GM12878 (cell line): ENCODE measurements at regions not wholly inside any gene's neighbourhood (a gene's known extent, or its start where the extent isn't known, plus 50 kb on each side); places are given as distances from the start of the nearest gene placed in this dataset.

ENCODE experiments used
- ATAC-seq: fragments of 200-7000 bp; cut with Tn5 transposase; 3 replicates; pipeline ENCODE4 v1.9.1; 2020; ENCODE audit warnings: mild to moderate bottlenecking, moderate library complexity
- BruUV-seq: library from RNA; stranded (reverse); fragments of 400-500 nt; replicated peaks from 2 replicates; lab custom pipeline; 2021; lab: Mats Ljungman, UMichigan
- CTCF ChIA-PET: fragments of 300-600 bp; sonication (Branson Sonifier 250); formaldehyde crosslinking; extraction: SDS; loops from one replicate; lab custom pipeline; 2021; ENCODE audit warnings: inconsistent platforms; lab: Yijun Ruan, JAX
- POLR2A ChIA-PET: fragments of 350-600 bp; formaldehyde crosslinking; extraction: SDS; loops from one replicate; lab custom pipeline; 2021; ENCODE audit warnings: inconsistent platforms; lab: Charles Lee
- RAD21 ChIA-PET: fragments of 300-600 bp; sonication (Branson Sonifier 250); formaldehyde crosslinking; loops from one replicate; lab custom pipeline; 2023; ENCODE audit warnings: antibody characterized with exemption; ENCODE audit not compliant: unreplicated experiment; lab: Charles Lee
- SMC1A ChIA-PET: fragments of 300-600 bp; sonication (Branson Sonifier 250); formaldehyde crosslinking; loops from one replicate; lab custom pipeline; 2023; ENCODE audit not compliant: unreplicated experiment, uncharacterized antibody; lab: Charles Lee
- DNase-seq: peaks from one replicate; pipeline ENCODE4 v3.0.0-alpha.2; 2011; ENCODE audit warnings: low read depth, low spot score
- FAIRE-seq: peaks from 3 replicates; lab custom pipeline; 2011; peaks lifted over from hg19 to GRCh38; lab: Jason Lieb, UNC
- H2AFZ ChIP-seq: 2 replicates; pipeline ENCODE4 v1.6.0; 2011; ENCODE audit warnings: low read depth, low read length, control low read depth; ENCODE audit not compliant: control insufficient read depth
- H3K27ac ChIP-seq: 2 replicates; pipeline ENCODE4 v1.5.1; 2011; ENCODE audit warnings: control low read depth; ENCODE audit not compliant: control insufficient read depth, insufficient read depth
- H3K27me3 ChIP-seq, 2 experiments: replicated peaks in 1 of 2; 2 replicates each; pipeline versions ENCODE4 v1.6.0 to v1.6.1; 2011; ENCODE audit warnings: low read length in 1 of 2; ENCODE audit not compliant: control insufficient read depth in 2 of 2, insufficient read depth in 2 of 2
- H3K36me3 ChIP-seq, 2 experiments: 2 replicates each; pipeline ENCODE4 v1.5.1; 2011; ENCODE audit warnings: low read length in 1 of 2; ENCODE audit not compliant: control insufficient read depth in 2 of 2, insufficient read depth in 2 of 2
- H3K4me1 ChIP-seq: 2 replicates; pipeline ENCODE4 v1.6.1; 2011; ENCODE audit warnings: mild to moderate bottlenecking, low read length, moderate library complexity, mixed read lengths; ENCODE audit not compliant: control insufficient read depth, insufficient read depth
- H3K4me2 ChIP-seq: 2 replicates; pipeline ENCODE4 v1.6.0; 2011; ENCODE audit warnings: control low read depth; ENCODE audit not compliant: control insufficient read depth, insufficient read depth
- H3K4me3 ChIP-seq: fragments of 200-600 bp; sonication (generic); 2 replicates; pipeline ENCODE4 v1.5.1; 2016
- H3K79me2 ChIP-seq: 2 replicates; pipeline ENCODE4 v1.6.0; 2011; ENCODE audit warnings: low read length; ENCODE audit not compliant: control insufficient read depth, insufficient read depth
- H3K9ac ChIP-seq: 2 replicates; pipeline ENCODE4 v1.8.0; 2011; ENCODE audit warnings: low read length, control low read depth, mixed read lengths; ENCODE audit not compliant: control insufficient read depth, insufficient read depth
- H3K9me3 ChIP-seq: replicated peaks from 3 replicates; pipeline ENCODE4 v1.5.1; 2011; ENCODE audit warnings: mild to moderate bottlenecking, low read length; ENCODE audit not compliant: control insufficient read depth, insufficient read depth
- H4K20me1 ChIP-seq: 2 replicates; pipeline ENCODE4 v1.6.0; 2011; ENCODE audit not compliant: control insufficient read depth, insufficient read depth
- EGR1 ChIP-seq, 2 experiments: IDR thresholded peaks; 1 replicate in 1 of 2; 2 replicates in 1 of 2; pipeline ENCODE4 v1.6.1; 2011 to 2012; ENCODE audit warnings: low read depth in 2 of 2, low read length in 2 of 2, borderline replicate concordance in 1 of 2, mild to moderate bottlenecking in 1 of 2, moderate library complexity in 1 of 2
- in situ Hi-C: fragments of 300-500 bp; cut with MboI; formaldehyde crosslinking; loops from 9 replicates; pipeline ENCODE4 v1.14.3; 2018; ENCODE audit warnings: mixed read lengths
- intact Hi-C: fragments of 100-400 bp; cut with micrococcal nuclease; formaldehyde crosslinking; loops from one replicate; pipeline ENCODE4 v1.14.2; 2022; ENCODE audit not compliant: unreplicated experiment
- TF ChIP-seq, protein P1 (sequence below): fragments of 450-650 bp; IDR thresholded peaks from 2 replicates; pipeline ENCODE4 v1.6.1; 2017; ENCODE audit warnings: mild to moderate bottlenecking
- TF ChIP-seq, protein P2 (sequence below): fragments of 450-650 bp; IDR thresholded peaks from 2 replicates; pipeline ENCODE4 v1.6.1; 2018; ENCODE audit warnings: borderline replicate concordance, mild to moderate bottlenecking; ENCODE audit not compliant: partially characterized antibody

DNA sequence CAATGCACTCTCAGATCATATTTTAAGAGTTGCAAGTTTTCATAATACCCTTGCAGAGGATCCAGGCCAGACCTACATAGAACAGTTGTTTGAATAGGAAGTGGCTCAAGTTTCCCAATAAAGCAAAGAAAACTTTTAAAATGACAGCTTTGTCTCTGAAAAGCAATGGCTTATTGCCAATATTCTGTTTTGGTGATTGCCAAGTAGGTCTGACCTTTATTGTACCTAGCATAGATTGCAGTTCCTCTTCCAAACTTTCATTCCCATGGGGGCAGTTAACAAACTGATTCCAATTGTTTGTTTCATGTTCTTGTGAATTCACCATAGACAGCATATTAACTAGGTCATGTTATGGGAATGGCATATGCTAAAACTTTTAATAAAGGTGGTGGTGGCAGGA lies 664.6 kb upstream of the CA10 start:
- CTCF ChIA-PET = no interaction called here
- ATAC-seq = no peak
- H3K4me2 ChIP-seq = no peak overlapping the region
- RAD21 ChIA-PET = no interaction called here
- no peak for DNase-seq
- H3K9me3 ChIP-seq = no peaks in the 10 kb centered on the region
- POLR2A ChIA-PET = no interaction called here
- no peaks in the 10 kb centered on the region for H3K27me3 ChIP-seq
- intact Hi-C loops (no loop called here), in situ Hi-C loops (no loop called here)
- no peak overlapping the region for H3K9ac ChIP-seq
- no peak for FAIRE-seq
- SMC1A ChIA-PET = no interaction called here
- H3K4me3 ChIP-seq = no peak overlapping the region
- H3K79me2 ChIP-seq = no peaks in the 10 kb centered on the region
- H3K4me1 ChIP-seq = no peaks in the 10 kb centered on the region
- TF ChIP-seq, protein P1, sequence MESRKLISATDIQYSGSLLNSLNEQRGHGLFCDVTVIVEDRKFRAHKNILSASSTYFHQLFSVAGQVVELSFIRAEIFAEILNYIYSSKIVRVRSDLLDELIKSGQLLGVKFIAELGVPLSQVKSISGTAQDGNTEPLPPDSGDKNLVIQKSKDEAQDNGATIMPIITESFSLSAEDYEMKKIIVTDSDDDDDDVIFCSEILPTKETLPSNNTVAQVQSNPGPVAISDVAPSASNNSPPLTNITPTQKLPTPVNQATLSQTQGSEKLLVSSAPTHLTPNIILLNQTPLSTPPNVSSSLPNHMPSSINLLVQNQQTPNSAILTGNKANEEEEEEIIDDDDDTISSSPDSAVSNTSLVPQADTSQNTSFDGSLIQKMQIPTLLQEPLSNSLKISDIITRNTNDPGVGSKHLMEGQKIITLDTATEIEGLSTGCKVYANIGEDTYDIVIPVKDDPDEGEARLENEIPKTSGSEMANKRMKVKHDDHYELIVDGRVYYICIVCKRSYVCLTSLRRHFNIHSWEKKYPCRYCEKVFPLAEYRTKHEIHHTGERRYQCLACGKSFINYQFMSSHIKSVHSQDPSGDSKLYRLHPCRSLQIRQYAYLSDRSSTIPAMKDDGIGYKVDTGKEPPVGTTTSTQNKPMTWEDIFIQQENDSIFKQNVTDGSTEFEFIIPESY = no peak
- TF ChIP-seq EGR1 (IDR thresholded peaks at IDR 0.05; ENCODE audit: borderline replicate concordance in 1 of 2, low read depth in 2 of 2, low read length in 2 of 2) = no peak
- TF ChIP-seq, protein P2, sequence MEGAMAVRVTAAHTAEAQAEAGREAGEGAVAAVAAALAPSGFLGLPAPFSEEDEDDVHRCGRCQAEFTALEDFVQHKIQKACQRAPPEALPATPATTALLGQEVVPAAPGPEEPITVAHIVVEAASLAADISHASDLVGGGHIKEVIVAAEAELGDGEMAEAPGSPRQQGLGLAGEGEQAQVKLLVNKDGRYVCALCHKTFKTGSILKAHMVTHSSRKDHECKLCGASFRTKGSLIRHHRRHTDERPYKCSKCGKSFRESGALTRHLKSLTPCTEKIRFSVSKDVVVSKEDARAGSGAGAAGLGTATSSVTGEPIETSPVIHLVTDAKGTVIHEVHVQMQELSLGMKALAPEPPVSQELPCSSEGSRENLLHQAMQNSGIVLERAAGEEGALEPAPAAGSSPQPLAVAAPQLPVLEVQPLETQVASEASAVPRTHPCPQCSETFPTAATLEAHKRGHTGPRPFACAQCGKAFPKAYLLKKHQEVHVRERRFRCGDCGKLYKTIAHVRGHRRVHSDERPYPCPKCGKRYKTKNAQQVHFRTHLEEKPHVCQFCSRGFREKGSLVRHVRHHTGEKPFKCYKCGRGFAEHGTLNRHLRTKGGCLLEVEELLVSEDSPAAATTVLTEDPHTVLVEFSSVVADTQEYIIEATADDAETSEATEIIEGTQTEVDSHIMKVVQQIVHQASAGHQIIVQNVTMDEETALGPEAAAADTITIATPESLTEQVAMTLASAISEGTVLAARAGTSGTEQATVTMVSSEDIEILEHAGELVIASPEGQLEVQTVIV = no peak
- no peak overlapping the region for H2AFZ ChIP-seq
- H3K27ac ChIP-seq = no peak overlapping the region
- no peaks in the 10 kb centered on the region for H4K20me1 ChIP-seq
- no TSS peak for BruUV-seq
- no peaks in the 10 kb centered on the region for H3K36me3 ChIP-seq
